ENCODE measurements at regions not wholly inside any gene's neighbourhood (a gene's known extent, or its start where the extent isn't known, plus 50 kb on each side); places are given as distances from the start of the nearest gene placed in this dataset.

- no peak for TF ChIP-seq POLR2A (IDR thresholded peaks at IDR 0.05)
- TF ChIP-seq, protein P1, sequence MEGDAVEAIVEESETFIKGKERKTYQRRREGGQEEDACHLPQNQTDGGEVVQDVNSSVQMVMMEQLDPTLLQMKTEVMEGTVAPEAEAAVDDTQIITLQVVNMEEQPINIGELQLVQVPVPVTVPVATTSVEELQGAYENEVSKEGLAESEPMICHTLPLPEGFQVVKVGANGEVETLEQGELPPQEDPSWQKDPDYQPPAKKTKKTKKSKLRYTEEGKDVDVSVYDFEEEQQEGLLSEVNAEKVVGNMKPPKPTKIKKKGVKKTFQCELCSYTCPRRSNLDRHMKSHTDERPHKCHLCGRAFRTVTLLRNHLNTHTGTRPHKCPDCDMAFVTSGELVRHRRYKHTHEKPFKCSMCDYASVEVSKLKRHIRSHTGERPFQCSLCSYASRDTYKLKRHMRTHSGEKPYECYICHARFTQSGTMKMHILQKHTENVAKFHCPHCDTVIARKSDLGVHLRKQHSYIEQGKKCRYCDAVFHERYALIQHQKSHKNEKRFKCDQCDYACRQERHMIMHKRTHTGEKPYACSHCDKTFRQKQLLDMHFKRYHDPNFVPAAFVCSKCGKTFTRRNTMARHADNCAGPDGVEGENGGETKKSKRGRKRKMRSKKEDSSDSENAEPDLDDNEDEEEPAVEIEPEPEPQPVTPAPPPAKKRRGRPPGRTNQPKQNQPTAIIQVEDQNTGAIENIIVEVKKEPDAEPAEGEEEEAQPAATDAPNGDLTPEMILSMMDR (IDR thresholded peaks at IDR 0.05), result no peak
Observed at GRCh38 chr5:174664180-174664850, 60.1 kb upstream of the MSX2 start.
